Testis (tissue), 2 donors: ENCODE measurements at regions not wholly inside any gene's neighbourhood (a gene's known extent, or its start where the extent isn't known, plus 50 kb on each side); places are given as distances from the start of the nearest gene placed in this dataset.
"Not testable (repeated sequence)": the region's sequence is repeated elsewhere in the genome, so short reads cannot be mapped to it uniquely, and the experiment has no call there.

Experiments
- DNase-seq: peaks from one replicate; pipeline ENCODE4 v3.0.0-alpha.2; 2019
- H3K27ac ChIP-seq, 2 donors: fragments of 200-600 bp; sonication (generic); one replicate each; pipeline ENCODE4 v1.5.1; 2019
- H3K27me3 ChIP-seq: fragments of 200-600 bp; sonication (generic); one replicate; pipeline ENCODE4 v1.5.1; 2019
- H3K36me3 ChIP-seq: fragments of 200-600 bp; sonication (generic); one replicate; pipeline ENCODE4 v1.5.1; 2017; ENCODE audit warnings: low read depth; ENCODE audit errors: missing control alignments
- H3K4me1 ChIP-seq: fragments of 200-600 bp; sonication (generic); one replicate; pipeline ENCODE4 v1.5.1; 2019
- H3K4me3 ChIP-seq, 2 donors: fragments of 200-600 bp; sonication (generic); one replicate each; pipeline ENCODE4 v1.5.1; 2017 to 2019
- H3K9me3 ChIP-seq: fragments of 200-600 bp; sonication (generic); one replicate; pipeline ENCODE4 v1.5.1; 2017
- CTCF ChIP-seq, 3 experiments: fragments of 450-650 bp in 2 of 3; fragments of 200-600 bp in 1 of 3; sonication (generic) in 1 of 3; IDR thresholded peaks; one replicate each; pipeline ENCODE4 v1.5.1; 2016 to 2019; ENCODE audit warnings: antibody characterized with exemption in 3 of 3, mild to moderate bottlenecking in 2 of 3, moderate library complexity in 1 of 3
- POLR2A ChIP-seq: fragments of 450-650 bp; IDR thresholded peaks from one replicate; pipeline ENCODE4 v1.6.1; 2017; ENCODE audit warnings: antibody characterized with exemption, mild to moderate bottlenecking, moderate library complexity
- WGBS, 2 donors: methylation state at CpG; one replicate each; pipeline ENCODE4 v1.1.5; 2018; 5-methylcytosine and 5-hydroxymethylcytosine counted together
- intact Hi-C: fragments of 100-400 bp; cut with DNase I; formaldehyde crosslinking; loops from one replicate; pipeline ENCODE4 v1.15.1; 2023; ENCODE audit warnings: low total_unique reads

- Histone ChIP-seq H3K36me3 (no peaks in the 10 kb centered on the region), H3K27ac (no peak overlapping the region), H3K27me3 (no peaks in the 10 kb centered on the region), H3K4me1 (no peaks in the 10 kb centered on the region), H3K4me3 (no peak overlapping the region), H3K9me3 (no peaks in the 10 kb centered on the region)
- intact Hi-C loops, result no loop called here
- no peak for DNase-seq
- TF ChIP-seq POLR2A (no peak), CTCF (IDR thresholded peaks at IDR 0.05) (no peak)
- WGBS, 2 donors, result 83 to 84% methylated on average over 2 of the region's 2 CpGs
Observed at GRCh38 chr9:80678906-80679305, 1010.4 kb downstream of the TLE1 start.

- TF ChIP-seq POLR2A (no peak), CTCF (IDR thresholded peaks at IDR 0.05) (no peak)
- Histone ChIP-seq H3K36me3 (no peaks in the 10 kb centered on the region), H3K27ac (no peak overlapping the region), H3K4me3 (no peak overlapping the region), H3K4me1 (no peaks in the 10 kb centered on the region), H3K27me3 (no peaks in the 10 kb centered on the region), H3K9me3 (no peaks in the 10 kb centered on the region)
- DNase-seq, result no peak
- intact Hi-C loops, result no loop called here
- WGBS, 2 donors, result 53 to 65% methylated on average over 1 of the region's 1 CpG
Observed at GRCh38 chr9:80673496-80673895, 1015.9 kb downstream of the TLE1 start.

GRCh38 chr9:80665479-80665878 lies 1023.9 kb downstream of the TLE1 start:
- H3K4me1 ChIP-seq, result no peaks in the 10 kb centered on the region
- no peak overlapping the region for H3K27ac ChIP-seq
- H3K4me3 ChIP-seq, result no peak overlapping the region
- intact Hi-C loops, result no loop called here
- DNase-seq, result no peak
- H3K27me3 ChIP-seq, result no peaks in the 10 kb centered on the region
- TF ChIP-seq CTCF (IDR thresholded peaks at IDR 0.05), result no peak
- no peak for TF ChIP-seq POLR2A
- no peaks in the 10 kb centered on the region for H3K36me3 ChIP-seq
- no peaks in the 10 kb centered on the region for H3K9me3 ChIP-seq

GRCh38 chr9:80664327-80665210 lies 1024.8 kb downstream of the TLE1 start:
- Histone ChIP-seq H3K27ac (no peak overlapping the region), H3K27me3 (no peaks in the 10 kb centered on the region), H3K4me1 (no peaks in the 10 kb centered on the region), H3K4me3 (no peak overlapping the region), H3K9me3 (no peaks in the 10 kb centered on the region), H3K36me3 (no peaks in the 10 kb centered on the region)
- intact Hi-C loops, result no loop called here
- 63 to 68% methylated on average over 4 of the region's 4 CpGs for WGBS, 2 donors
- no peak for DNase-seq
- TF ChIP-seq CTCF (IDR thresholded peaks at IDR 0.05) (no peak), POLR2A (no peak)

- H3K36me3 ChIP-seq, H3K4me3 ChIP-seq, H3K27me3 ChIP-seq, DNase-seq, intact Hi-C loops, H3K27ac ChIP-seq, H3K4me1 ChIP-seq, H3K9me3 ChIP-seq: not testable (repeated sequence)
- 97% methylated on average over 26 of the region's 26 CpGs for WGBS, 2 donors
Observed at GRCh38 chr9:80659751-80660150, 1029.6 kb downstream of the TLE1 start.
